LNCAP (cell line): ENCODE measurements at regions not wholly inside any gene's neighbourhood (a gene's known extent, or its start where the extent isn't known, plus 50 kb on each side); places are given as distances from the start of the nearest gene placed in this dataset.

Experiments
- CTCF ChIP-seq: fragments of 450-650 bp; IDR thresholded peaks from 2 replicates; pipeline ENCODE4 v1.5.1; 2017; ENCODE audit warnings: mild to moderate bottlenecking

- TF ChIP-seq CTCF = no peak
Observed at GRCh38 chr15:31893780-31894179, 136.5 kb upstream of the CHRNA7 start.

- no peak for TF ChIP-seq CTCF
Observed at GRCh38 chr15:31897746-31898145, 132.6 kb upstream of the CHRNA7 start.

- TF ChIP-seq CTCF = no peak
Observed at GRCh38 chr15:31901501-31901900, 128.8 kb upstream of the CHRNA7 start.

GRCh38 chr15:31905054-31905453 lies 125.3 kb upstream of the CHRNA7 start:
- no peak for TF ChIP-seq CTCF

- no peak for TF ChIP-seq CTCF
Observed at GRCh38 chr15:31925541-31925940, 104.8 kb upstream of the CHRNA7 start.

- TF ChIP-seq CTCF = no peak
Observed at GRCh38 chr15:31930967-31931366, 99.3 kb upstream of the CHRNA7 start.

- TF ChIP-seq CTCF = no peak
Observed at GRCh38 chr15:31932576-31932975, 97.7 kb upstream of the CHRNA7 start.

- TF ChIP-seq CTCF = no peak
Observed at GRCh38 chr15:31934821-31935220, 95.5 kb upstream of the CHRNA7 start.
